ENCODE measurements at regions not wholly inside any gene's neighbourhood (a gene's known extent, or its start where the extent isn't known, plus 50 kb on each side); places are given as distances from the start of the nearest gene placed in this dataset.

- TF ChIP-seq EZH2 (IDR thresholded peaks at IDR 0.05; ENCODE audit: borderline replicate concordance, low read depth, low read length, poor library complexity, severe bottlenecking) (no peak), CTCF (conservative IDR thresholded peaks at IDR 0.05; ENCODE audit: low read depth, low read length) (no peak)
- Histone ChIP-seq H3K4me1 (ENCODE audit: insufficient read depth, low read length, poor library complexity, severe bottlenecking) (no peaks in the 10 kb centered on the region), H3K36me3 (ENCODE audit: insufficient read depth, low read length, poor library complexity, severe bottlenecking) (no peaks in the 10 kb centered on the region), H3K27me3 (replicated peaks; ENCODE audit: insufficient read depth, low read depth, low read length, poor library complexity) (peaks cover 20% of the 10 kb centered on the region), H3K27ac (ENCODE audit: low read depth, low read length, poor library complexity, severe bottlenecking) (no peak overlapping the region), H3K4me3 (ENCODE audit: low read depth, low read length, poor library complexity, severe bottlenecking) (no peak overlapping the region), H3K9me3 (ENCODE audit: low read depth, low read length, poor library complexity, severe bottlenecking) (no peaks in the 10 kb centered on the region)
- intact Hi-C loops (cut with micrococcal nuclease; ENCODE audit: unreplicated experiment) = no loop called here
- CTCF ChIA-PET = no interaction called here
- no TSS peak for BruUV-seq (replicated peaks)
- no peak for DNase-seq (ENCODE audit: low spot score)
- POLR2A ChIA-PET (ENCODE audit: low non-redundant PET) = no interaction called here
Measured at GRCh38 chr1:61013946-61014667, 68.3 kb upstream of the NFIA start.

GRCh38 chr1:61013189-61013945, 69.0 kb upstream of the NFIA start:
- no peak for DNase-seq (ENCODE audit: low spot score)
- peaks cover 20% of the 10 kb centered on the region for H3K27me3 ChIP-seq (replicated peaks; ENCODE audit: insufficient read depth, low read depth, low read length, poor library complexity)
- POLR2A ChIA-PET (ENCODE audit: low non-redundant PET) = no interaction called here
- no peaks in the 10 kb centered on the region for H3K36me3 ChIP-seq (ENCODE audit: insufficient read depth, low read length, poor library complexity, severe bottlenecking)
- TF ChIP-seq CTCF (conservative IDR thresholded peaks at IDR 0.05; ENCODE audit: low read depth, low read length) = no peak
- no peak for TF ChIP-seq EZH2 (IDR thresholded peaks at IDR 0.05; ENCODE audit: borderline replicate concordance, low read depth, low read length, poor library complexity, severe bottlenecking)
- BruUV-seq (replicated peaks) = no TSS peak
- CTCF ChIA-PET = no interaction called here
- intact Hi-C loops (cut with micrococcal nuclease; ENCODE audit: unreplicated experiment) = no loop called here
- H3K9me3 ChIP-seq (ENCODE audit: low read depth, low read length, poor library complexity, severe bottlenecking) = no peaks in the 10 kb centered on the region
- no peak overlapping the region for H3K4me3 ChIP-seq (ENCODE audit: low read depth, low read length, poor library complexity, severe bottlenecking)
- H3K27ac ChIP-seq (ENCODE audit: low read depth, low read length, poor library complexity, severe bottlenecking) = no peak overlapping the region
- H3K4me1 ChIP-seq (ENCODE audit: insufficient read depth, low read length, poor library complexity, severe bottlenecking) = no peaks in the 10 kb centered on the region

- BruUV-seq (replicated peaks) = no TSS peak
- TF ChIP-seq EZH2 (IDR thresholded peaks at IDR 0.05; ENCODE audit: borderline replicate concordance, low read depth, low read length, poor library complexity, severe bottlenecking) (no peak), CTCF (conservative IDR thresholded peaks at IDR 0.05; ENCODE audit: low read depth, low read length) (no peak)
- Histone ChIP-seq H3K4me3 (ENCODE audit: low read depth, low read length, poor library complexity, severe bottlenecking) (no peak overlapping the region), H3K36me3 (ENCODE audit: insufficient read depth, low read length, poor library complexity, severe bottlenecking) (no peaks in the 10 kb centered on the region), H3K27me3 (replicated peaks; ENCODE audit: insufficient read depth, low read depth, low read length, poor library complexity) (peaks cover 19% of the 10 kb centered on the region), H3K9me3 (ENCODE audit: low read depth, low read length, poor library complexity, severe bottlenecking) (no peaks in the 10 kb centered on the region), H3K27ac (ENCODE audit: low read depth, low read length, poor library complexity, severe bottlenecking) (no peak overlapping the region), H3K4me1 (ENCODE audit: insufficient read depth, low read length, poor library complexity, severe bottlenecking) (no peaks in the 10 kb centered on the region)
- POLR2A ChIA-PET (ENCODE audit: low non-redundant PET) = no interaction called here
- intact Hi-C loops (cut with micrococcal nuclease; ENCODE audit: unreplicated experiment) = no loop called here
- CTCF ChIA-PET = no interaction called here
- no peak for DNase-seq (ENCODE audit: low spot score)
Measured at GRCh38 chr1:61012341-61012761, 70.0 kb upstream of the NFIA start.

All from A673 (cell line).